C4-2B (cell line): ENCODE measurements at regions not wholly inside any gene's neighbourhood (a gene's known extent, or its start where the extent isn't known, plus 50 kb on each side); places are given as distances from the start of the nearest gene placed in this dataset.

Experiments used
- ZFX ChIP-seq: fragments of 450-650 bp; IDR thresholded peaks from 2 replicates; pipeline ENCODE4 v1.6.1; 2017
- TF ChIP-seq, protein P1 (sequence below): fragments of 450-650 bp; conservative IDR thresholded peaks from 2 replicates; pipeline ENCODE4 v1.5.1; 2017; ENCODE audit warnings: mild to moderate bottlenecking

DNA sequence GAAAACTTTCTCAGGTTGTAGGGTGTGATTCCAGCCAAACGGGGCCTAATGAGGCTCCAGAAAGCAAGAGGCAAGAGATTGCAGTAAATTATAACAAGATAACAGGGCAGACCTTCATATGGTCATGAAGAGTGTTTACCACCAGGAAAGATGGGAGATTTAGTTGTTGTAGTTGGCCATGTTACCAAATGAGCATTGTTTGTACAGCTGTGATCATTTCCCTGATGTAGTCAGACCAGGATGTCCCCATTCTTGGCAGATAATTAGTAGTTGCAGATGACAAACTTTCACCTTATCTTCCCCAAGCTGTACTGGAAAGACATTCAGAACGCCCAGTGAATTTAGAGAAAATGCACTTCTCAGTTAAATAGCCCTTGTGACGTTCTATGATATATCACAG is 630.8 kb downstream of the ANKRD7 start:
- TF ChIP-seq, protein P1, sequence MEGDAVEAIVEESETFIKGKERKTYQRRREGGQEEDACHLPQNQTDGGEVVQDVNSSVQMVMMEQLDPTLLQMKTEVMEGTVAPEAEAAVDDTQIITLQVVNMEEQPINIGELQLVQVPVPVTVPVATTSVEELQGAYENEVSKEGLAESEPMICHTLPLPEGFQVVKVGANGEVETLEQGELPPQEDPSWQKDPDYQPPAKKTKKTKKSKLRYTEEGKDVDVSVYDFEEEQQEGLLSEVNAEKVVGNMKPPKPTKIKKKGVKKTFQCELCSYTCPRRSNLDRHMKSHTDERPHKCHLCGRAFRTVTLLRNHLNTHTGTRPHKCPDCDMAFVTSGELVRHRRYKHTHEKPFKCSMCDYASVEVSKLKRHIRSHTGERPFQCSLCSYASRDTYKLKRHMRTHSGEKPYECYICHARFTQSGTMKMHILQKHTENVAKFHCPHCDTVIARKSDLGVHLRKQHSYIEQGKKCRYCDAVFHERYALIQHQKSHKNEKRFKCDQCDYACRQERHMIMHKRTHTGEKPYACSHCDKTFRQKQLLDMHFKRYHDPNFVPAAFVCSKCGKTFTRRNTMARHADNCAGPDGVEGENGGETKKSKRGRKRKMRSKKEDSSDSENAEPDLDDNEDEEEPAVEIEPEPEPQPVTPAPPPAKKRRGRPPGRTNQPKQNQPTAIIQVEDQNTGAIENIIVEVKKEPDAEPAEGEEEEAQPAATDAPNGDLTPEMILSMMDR: no peak
- no peak for TF ChIP-seq ZFX
